Fibroblast of villous mesenchyme (primary cell): ENCODE measurements at regions not wholly inside any gene's neighbourhood (a gene's known extent, or its start where the extent isn't known, plus 50 kb on each side); places are given as distances from the start of the nearest gene placed in this dataset.

ENCODE experiments used
- DNase-seq: peaks from one replicate; pipeline ENCODE4 v3.0.0-alpha.2; 2010; ENCODE audit warnings: low read depth
- H3K4me3 ChIP-seq: 2 replicates; pipeline ENCODE4 v1.5.1; 2011; ENCODE audit warnings: low read depth, mild to moderate bottlenecking, low read length
- CTCF ChIP-seq: IDR thresholded peaks from 2 replicates; pipeline ENCODE4 v1.5.1; 2012; ENCODE audit warnings: low read depth, mild to moderate bottlenecking, low read length; ENCODE audit not compliant: insufficient read depth

- H3K4me3 ChIP-seq = no peak overlapping the region
- no peak for TF ChIP-seq CTCF
- DNase-seq = no peak
Observed at GRCh38 chr10:110380293-110380692, 75.6 kb upstream of the SMNDC1 start.

GRCh38 chr10:110382695-110383094 is 78.0 kb upstream of the SMNDC1 start:
- no peak for DNase-seq
- TF ChIP-seq CTCF = no peak
- no peak overlapping the region for H3K4me3 ChIP-seq

GRCh38 chr10:110387617-110387982 is 82.9 kb upstream of the SMNDC1 start:
- DNase-seq = no peak
- TF ChIP-seq CTCF = no peak
- H3K4me3 ChIP-seq = no peak overlapping the region

GRCh38 chr10:110387983-110388686 is 83.4 kb upstream of the SMNDC1 start:
- no peak overlapping the region for H3K4me3 ChIP-seq
- DNase-seq = no peak
- TF ChIP-seq CTCF = no peak

- peak; percentile 30 for TF ChIP-seq CTCF
- DNase-seq = no peak
- H3K4me3 ChIP-seq = no peak overlapping the region
Observed at GRCh38 chr10:110388687-110389052, 84.0 kb upstream of the SMNDC1 start.

- DNase-seq = peak; percentile 21
- no peak overlapping the region for H3K4me3 ChIP-seq
- no peak for TF ChIP-seq CTCF
Observed at GRCh38 chr10:110389255-110389654, 84.5 kb upstream of the SMNDC1 start.

- no peak overlapping the region for H3K4me3 ChIP-seq
- no peak for TF ChIP-seq CTCF
- no peak for DNase-seq
Observed at GRCh38 chr10:110391541-110391940, 86.8 kb upstream of the SMNDC1 start.
